HFFc6 (cell line): ENCODE measurements at regions not wholly inside any gene's neighbourhood (a gene's known extent, or its start where the extent isn't known, plus 50 kb on each side); places are given as distances from the start of the nearest gene placed in this dataset.
"Not testable (repeated sequence)": the region's sequence is repeated elsewhere in the genome, so short reads cannot be mapped to it uniquely, and the experiment has no call there.

ENCODE experiments used
- DNase-seq: peaks from one replicate; pipeline ENCODE4 v3.0.0-alpha.2; 2018
- H3K27ac Mint-ChIP-seq: 2 replicates; pipeline ENCODE4 v1.8.0; 2020; ENCODE audit warnings: mild to moderate bottlenecking, mixed read lengths
- H3K27me3 Mint-ChIP-seq: 2 replicates; pipeline ENCODE4 v1.8.0; 2021; ENCODE audit warnings: mild to moderate bottlenecking, moderate library complexity, mixed read lengths; ENCODE audit not compliant: insufficient read depth
- H3K36me3 Mint-ChIP-seq: 2 replicates; pipeline ENCODE4 v1.8.0; 2021; ENCODE audit warnings: low read depth, mixed read lengths
- H3K4me1 Mint-ChIP-seq: 2 replicates; pipeline ENCODE4 v1.8.0; 2020; ENCODE audit warnings: low read depth, mixed read lengths
- H3K4me3 Mint-ChIP-seq: 2 replicates; pipeline ENCODE4 v1.8.0; 2020; ENCODE audit warnings: mild to moderate bottlenecking, moderate library complexity, mixed read lengths
- H3K9me3 Mint-ChIP-seq: 2 replicates; pipeline ENCODE4 v1.8.0; 2020; ENCODE audit warnings: mild to moderate bottlenecking, mixed read lengths
- TF ChIP-seq, protein P1 (sequence below): fragments of 200-600 bp; sonication (generic); IDR thresholded peaks from 2 replicates; pipeline ENCODE4 v1.5.0; 2021; ENCODE audit warnings: antibody characterized with exemption, mild to moderate bottlenecking

GRCh38 chr6:86331265-86331840, 606.0 kb upstream of the HTR1E start:
- no peaks in the 10 kb centered on the region for H3K36me3 Mint-ChIP-seq
- H3K4me1 Mint-ChIP-seq: no peaks in the 10 kb centered on the region
- no peak for DNase-seq
- TF ChIP-seq, protein P1, sequence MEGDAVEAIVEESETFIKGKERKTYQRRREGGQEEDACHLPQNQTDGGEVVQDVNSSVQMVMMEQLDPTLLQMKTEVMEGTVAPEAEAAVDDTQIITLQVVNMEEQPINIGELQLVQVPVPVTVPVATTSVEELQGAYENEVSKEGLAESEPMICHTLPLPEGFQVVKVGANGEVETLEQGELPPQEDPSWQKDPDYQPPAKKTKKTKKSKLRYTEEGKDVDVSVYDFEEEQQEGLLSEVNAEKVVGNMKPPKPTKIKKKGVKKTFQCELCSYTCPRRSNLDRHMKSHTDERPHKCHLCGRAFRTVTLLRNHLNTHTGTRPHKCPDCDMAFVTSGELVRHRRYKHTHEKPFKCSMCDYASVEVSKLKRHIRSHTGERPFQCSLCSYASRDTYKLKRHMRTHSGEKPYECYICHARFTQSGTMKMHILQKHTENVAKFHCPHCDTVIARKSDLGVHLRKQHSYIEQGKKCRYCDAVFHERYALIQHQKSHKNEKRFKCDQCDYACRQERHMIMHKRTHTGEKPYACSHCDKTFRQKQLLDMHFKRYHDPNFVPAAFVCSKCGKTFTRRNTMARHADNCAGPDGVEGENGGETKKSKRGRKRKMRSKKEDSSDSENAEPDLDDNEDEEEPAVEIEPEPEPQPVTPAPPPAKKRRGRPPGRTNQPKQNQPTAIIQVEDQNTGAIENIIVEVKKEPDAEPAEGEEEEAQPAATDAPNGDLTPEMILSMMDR: no peak
- no peak overlapping the region for H3K27ac Mint-ChIP-seq
- peaks cover 43% of the 10 kb centered on the region for H3K9me3 Mint-ChIP-seq
- no peak overlapping the region for H3K4me3 Mint-ChIP-seq
- H3K27me3 Mint-ChIP-seq: no peaks in the 10 kb centered on the region

GRCh38 chr6:86306210-86306609, 631.1 kb upstream of the HTR1E start:
- Mint-ChIP-seq H3K4me1 (no peaks in the 10 kb centered on the region), H3K36me3 (no peaks in the 10 kb centered on the region; the same call in 1 of the 2 replicates), H3K9me3 (peaks cover 74% of the 10 kb centered on the region), H3K27ac (no peak overlapping the region), H3K4me3 (no peak overlapping the region), H3K27me3 (peaks cover 1% of the 10 kb centered on the region; the same call in 1 of the 2 replicates)
- DNase-seq: no peak
- TF ChIP-seq, protein P1: no peak

DNA sequence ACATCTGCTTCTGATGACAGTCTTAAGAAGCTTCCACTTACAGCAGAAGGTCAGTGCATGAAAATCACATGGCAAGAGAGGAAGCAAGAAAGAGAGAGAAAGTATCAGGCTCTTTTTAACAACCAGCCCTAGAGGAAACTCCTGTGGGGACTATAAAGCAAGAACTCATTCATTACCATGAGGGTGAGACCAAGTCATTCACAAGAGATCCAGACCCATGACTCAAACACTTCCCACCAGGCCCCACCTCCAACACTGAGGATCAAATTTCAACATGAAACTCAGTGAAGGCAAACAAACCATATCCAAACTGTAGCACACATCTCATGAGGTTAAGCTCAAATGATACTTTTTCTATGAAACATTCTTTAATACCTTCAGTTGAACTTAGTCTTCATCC, 643.2 kb upstream of the SYNCRIP start:
- DNase-seq: no peak
- H3K4me3 Mint-ChIP-seq: no peak overlapping the region
- TF ChIP-seq, protein P1: no peak
- no peaks in the 10 kb centered on the region for H3K4me1 Mint-ChIP-seq
- no peak overlapping the region for H3K27ac Mint-ChIP-seq
- no peaks in the 10 kb centered on the region for H3K27me3 Mint-ChIP-seq
- peaks cover 56% of the 10 kb centered on the region for H3K9me3 Mint-ChIP-seq
- H3K36me3 Mint-ChIP-seq: no peaks in the 10 kb centered on the region

DNA sequence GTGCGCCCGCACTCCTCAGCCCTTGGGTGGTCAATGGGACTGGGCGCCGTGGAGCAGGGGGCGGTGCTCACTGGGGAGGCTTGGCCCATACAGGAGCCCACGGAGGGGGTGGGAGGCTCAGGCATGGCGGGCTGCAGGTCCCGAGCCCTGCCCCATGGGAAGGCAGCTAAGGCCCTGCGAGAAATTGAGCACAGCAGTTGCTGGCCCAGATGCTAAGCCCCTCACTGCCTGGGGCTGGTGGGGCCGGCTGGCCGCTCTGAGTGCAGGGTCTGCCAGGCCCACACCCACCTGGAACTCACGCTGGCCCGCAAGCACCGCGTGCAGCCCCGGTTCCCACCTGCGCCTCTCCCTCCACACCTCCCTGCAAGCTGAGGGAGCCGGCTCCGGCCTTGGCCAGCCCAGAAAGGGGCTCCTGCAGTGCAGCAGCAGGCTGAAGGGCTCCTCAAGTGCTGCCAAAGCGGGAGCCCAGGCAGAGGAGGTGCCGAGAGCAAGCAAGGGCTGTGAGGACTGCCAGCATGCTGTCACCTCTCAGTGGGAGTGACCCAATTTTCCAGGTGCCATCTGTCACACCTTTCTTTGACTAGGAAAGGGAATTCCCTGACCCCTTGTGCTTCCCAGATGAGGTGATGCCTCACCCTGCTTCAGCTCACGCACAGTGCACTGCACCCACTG, 642.3 kb upstream of the SYNCRIP start:
- H3K27me3 Mint-ChIP-seq, H3K4me3 Mint-ChIP-seq, DNase-seq, H3K4me1 Mint-ChIP-seq, H3K27ac Mint-ChIP-seq, H3K36me3 Mint-ChIP-seq: not testable (repeated sequence)
- peaks cover 59% of the 10 kb centered on the region for H3K9me3 Mint-ChIP-seq

- not testable (repeated sequence) for DNase-seq, H3K36me3 Mint-ChIP-seq, H3K27me3 Mint-ChIP-seq, H3K27ac Mint-ChIP-seq, H3K4me3 Mint-ChIP-seq, H3K4me1 Mint-ChIP-seq
- H3K9me3 Mint-ChIP-seq: peaks cover 56% of the 10 kb centered on the region
These were observed 640.9 kb upstream of the SYNCRIP start for GRCh38 chr6:86283596-86283995.

- H3K36me3 Mint-ChIP-seq: no peaks in the 10 kb centered on the region
- H3K4me1 Mint-ChIP-seq: no peaks in the 10 kb centered on the region
- H3K27me3 Mint-ChIP-seq: no peaks in the 10 kb centered on the region
- no peak overlapping the region for H3K4me3 Mint-ChIP-seq
- no peak overlapping the region for H3K27ac Mint-ChIP-seq
- no peak for DNase-seq
- H3K9me3 Mint-ChIP-seq: peaks cover 39% of the 10 kb centered on the region
- TF ChIP-seq, protein P1: no peak
These were observed 633.4 kb upstream of the SYNCRIP start for GRCh38 chr6:86276056-86276455.
